Endodermal cell (in vitro differentiated cells): ENCODE measurements at regions not wholly inside any gene's neighbourhood (a gene's known extent, or its start where the extent isn't known, plus 50 kb on each side); places are given as distances from the start of the nearest gene placed in this dataset.

ENCODE experiments used
- DNase-seq: peaks from one replicate; pipeline ENCODE4 v3.0.0-alpha.2; 2017
- H3K27ac ChIP-seq: 2 replicates; pipeline ENCODE4 v1.5.1; 2013; ENCODE audit warnings: mild to moderate bottlenecking, low read depth, low read length, moderate library complexity
- H3K27me3 ChIP-seq: 2 replicates; pipeline ENCODE4 v1.6.1; 2013; ENCODE audit warnings: mild to moderate bottlenecking, low read length, moderate library complexity; ENCODE audit not compliant: insufficient read depth, control insufficient read depth, poor library complexity, severe bottlenecking
- H3K36me3 ChIP-seq: 2 replicates; pipeline ENCODE4 v1.7.0; 2013; ENCODE audit warnings: mild to moderate bottlenecking, low read length, moderate library complexity; ENCODE audit not compliant: control insufficient read depth, insufficient read depth
- H3K4me1 ChIP-seq: one replicate; pipeline ENCODE4 v1.7.0; 2013; ENCODE audit warnings: low read length; ENCODE audit not compliant: control insufficient read depth, insufficient read depth
- H3K4me3 ChIP-seq: 2 replicates; pipeline ENCODE4 v1.5.1; 2013; ENCODE audit warnings: mild to moderate bottlenecking, low read length, moderate library complexity
- H3K9ac ChIP-seq: 2 replicates; pipeline ENCODE4 v1.6.1; 2013; ENCODE audit warnings: mild to moderate bottlenecking, low read length, moderate library complexity; ENCODE audit not compliant: poor library complexity, severe bottlenecking; ENCODE audit errors: extremely low read depth
- H3K9me3 ChIP-seq: 2 replicates; pipeline ENCODE4 v1.6.1; 2013; ENCODE audit warnings: mild to moderate bottlenecking, low read length, moderate library complexity; ENCODE audit not compliant: control insufficient read depth
- H3K27ac Mint-ChIP-seq: 2 replicates; pipeline ENCODE4 v1.8.0; 2020; ENCODE audit warnings: mixed read lengths
- H3K27me3 Mint-ChIP-seq: 2 replicates; pipeline ENCODE4 v1.8.0; 2021; ENCODE audit warnings: mild to moderate bottlenecking, mixed read lengths; ENCODE audit not compliant: insufficient read depth
- H3K36me3 Mint-ChIP-seq: 2 replicates; pipeline ENCODE4 v1.8.0; 2020; ENCODE audit warnings: low read depth, mixed read lengths
- H3K4me1 Mint-ChIP-seq: 2 replicates; pipeline ENCODE4 v1.8.0; 2020; ENCODE audit warnings: mixed read lengths
- H3K4me3 Mint-ChIP-seq: 2 replicates; pipeline ENCODE4 v1.8.0; 2020; ENCODE audit warnings: mild to moderate bottlenecking, moderate library complexity, mixed read lengths
- H3K9me3 Mint-ChIP-seq: 2 replicates; pipeline ENCODE4 v1.8.0; 2020; ENCODE audit warnings: mild to moderate bottlenecking, mixed read lengths
- WGBS, 2 experiments: methylation state at CpG; one replicate each; pipeline versions ENCODE4 v1.1.5 to v1.1.7; 2013; ENCODE audit warnings: missing lambda C conversion rate in 2 of 2, mixed read lengths in 1 of 2; ENCODE audit not compliant: insufficient coverage in 1 of 2, insufficient read length in 1 of 2; 5-methylcytosine and 5-hydroxymethylcytosine counted together
- TF ChIP-seq, protein P1 (sequence below): fragments of 200-600 bp; sonication (generic); conservative IDR thresholded peaks from 2 replicates; pipeline ENCODE4 v1.5.0; 2021; ENCODE audit warnings: antibody characterized with exemption, mild to moderate bottlenecking

- H3K4me1 ChIP-seq = peaks cover 11% of the 10 kb centered on the region
- TF ChIP-seq, protein P1, sequence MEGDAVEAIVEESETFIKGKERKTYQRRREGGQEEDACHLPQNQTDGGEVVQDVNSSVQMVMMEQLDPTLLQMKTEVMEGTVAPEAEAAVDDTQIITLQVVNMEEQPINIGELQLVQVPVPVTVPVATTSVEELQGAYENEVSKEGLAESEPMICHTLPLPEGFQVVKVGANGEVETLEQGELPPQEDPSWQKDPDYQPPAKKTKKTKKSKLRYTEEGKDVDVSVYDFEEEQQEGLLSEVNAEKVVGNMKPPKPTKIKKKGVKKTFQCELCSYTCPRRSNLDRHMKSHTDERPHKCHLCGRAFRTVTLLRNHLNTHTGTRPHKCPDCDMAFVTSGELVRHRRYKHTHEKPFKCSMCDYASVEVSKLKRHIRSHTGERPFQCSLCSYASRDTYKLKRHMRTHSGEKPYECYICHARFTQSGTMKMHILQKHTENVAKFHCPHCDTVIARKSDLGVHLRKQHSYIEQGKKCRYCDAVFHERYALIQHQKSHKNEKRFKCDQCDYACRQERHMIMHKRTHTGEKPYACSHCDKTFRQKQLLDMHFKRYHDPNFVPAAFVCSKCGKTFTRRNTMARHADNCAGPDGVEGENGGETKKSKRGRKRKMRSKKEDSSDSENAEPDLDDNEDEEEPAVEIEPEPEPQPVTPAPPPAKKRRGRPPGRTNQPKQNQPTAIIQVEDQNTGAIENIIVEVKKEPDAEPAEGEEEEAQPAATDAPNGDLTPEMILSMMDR = no peak
- H3K4me3 ChIP-seq = no peak overlapping the region
- H3K9me3 Mint-ChIP-seq = no peaks in the 10 kb centered on the region
- no peaks in the 10 kb centered on the region for H3K9me3 ChIP-seq
- H3K4me3 Mint-ChIP-seq = no peak overlapping the region
- H3K27me3 Mint-ChIP-seq = no peaks in the 10 kb centered on the region
- no peaks in the 10 kb centered on the region for H3K36me3 Mint-ChIP-seq
- H3K27ac ChIP-seq = no peak overlapping the region
- H3K27me3 ChIP-seq = no peaks in the 10 kb centered on the region
- no peak for DNase-seq
- H3K9ac ChIP-seq = no peak overlapping the region
- no peak overlapping the region for H3K27ac Mint-ChIP-seq
- H3K4me1 Mint-ChIP-seq = peaks cover 28% of the 10 kb centered on the region
- H3K36me3 ChIP-seq = no peaks in the 10 kb centered on the region
- WGBS, 2 experiments = 93% methylated on average over 3 to 6 of the region's 6 CpGs
Measured at GRCh38 chr9:3773362-3774060, 247.7 kb upstream of the RFX3 start.

DNA sequence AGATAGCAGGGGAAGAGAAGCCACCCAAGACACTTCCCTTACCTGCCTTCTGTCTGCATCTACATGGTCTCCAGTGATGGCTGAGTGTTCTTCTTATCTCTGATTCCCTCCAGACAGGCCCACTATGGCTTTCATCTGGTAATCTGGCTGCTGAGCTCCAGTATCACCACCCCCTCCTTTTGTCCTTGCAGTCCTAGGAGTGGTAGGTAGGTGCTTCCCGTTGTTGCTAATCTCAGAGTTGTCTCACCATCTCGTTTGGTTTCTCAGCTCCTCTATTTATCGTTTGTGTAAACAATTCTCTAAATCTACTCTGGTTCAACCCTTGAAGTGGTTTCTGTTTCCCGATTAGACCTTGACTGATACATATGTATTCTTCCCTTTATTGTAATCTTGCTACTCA, 243.8 kb upstream of the RFX3 start:
- H3K4me1 ChIP-seq = peaks cover 11% of the 10 kb centered on the region
- no peaks in the 10 kb centered on the region for H3K36me3 ChIP-seq
- no peaks in the 10 kb centered on the region for H3K27me3 Mint-ChIP-seq
- whole genome bisulfite sequencing, 2 experiments = 28 to 52% methylated on average over 4 of the region's 4 CpGs
- peak; percentile 63 for DNase-seq
- H3K4me1 Mint-ChIP-seq = peaks cover 22% of the 10 kb centered on the region
- H3K9me3 ChIP-seq = no peaks in the 10 kb centered on the region
- no peak overlapping the region for H3K27ac Mint-ChIP-seq
- H3K36me3 Mint-ChIP-seq = no peaks in the 10 kb centered on the region
- no peak overlapping the region for H3K4me3 Mint-ChIP-seq
- no peaks in the 10 kb centered on the region for H3K27me3 ChIP-seq
- no peak overlapping the region for H3K9ac ChIP-seq
- H3K9me3 Mint-ChIP-seq = no peaks in the 10 kb centered on the region
- H3K4me3 ChIP-seq = no peak overlapping the region
- H3K27ac ChIP-seq = no peak overlapping the region
- TF ChIP-seq, protein P1 = peak; percentile 14

- H3K4me3 ChIP-seq = no peak overlapping the region
- H3K4me3 Mint-ChIP-seq = no peak overlapping the region
- no peaks in the 10 kb centered on the region for H3K27me3 ChIP-seq
- H3K36me3 Mint-ChIP-seq = no peaks in the 10 kb centered on the region
- H3K4me1 Mint-ChIP-seq = peaks cover 22% of the 10 kb centered on the region
- DNase-seq = no peak
- H3K36me3 ChIP-seq = no peaks in the 10 kb centered on the region
- no peak overlapping the region for H3K27ac ChIP-seq
- H3K9ac ChIP-seq = no peak overlapping the region
- WGBS, 2 experiments = 89 to 100% methylated on average over 2 to 5 of the region's 5 CpGs
- no peak overlapping the region for H3K27ac Mint-ChIP-seq
- H3K9me3 Mint-ChIP-seq = peaks cover 2% of the 10 kb centered on the region
- H3K27me3 Mint-ChIP-seq = no peaks in the 10 kb centered on the region
- TF ChIP-seq, protein P1 = no peak
- peaks cover 11% of the 10 kb centered on the region for H3K4me1 ChIP-seq
- H3K9me3 ChIP-seq = no peaks in the 10 kb centered on the region
Measured at GRCh38 chr9:3768712-3769457, 243.1 kb upstream of the RFX3 start.
